Left lobe of liver (tissue), 2 donors: ENCODE measurements at regions not wholly inside any gene's neighbourhood (a gene's known extent, or its start where the extent isn't known, plus 50 kb on each side); places are given as distances from the start of the nearest gene placed in this dataset.
A peak's percentile ranks its signal among the peaks of the same experiment; 100 is the strongest.
"Not testable (repeated sequence)": the region's sequence is repeated elsewhere in the genome, so short reads cannot be mapped to it uniquely, and the experiment has no call there.

Experiments
- ATAC-seq: fragments of 200-7000 bp; cut with Tn5 transposase; one replicate; pipeline ENCODE4 v1.9.1; 2020; ENCODE audit warnings: mild to moderate bottlenecking, moderate library complexity
- DNase-seq: peaks from one replicate; pipeline ENCODE4 v3.0.0-alpha.2; 2020; ENCODE audit warnings: low spot score
- donor health status: DM: no; HTN: no; CAD: no; lungs with moderate emphysema.
- donor health status: DM: no; HTN: yes; CAD: no.

GRCh38 chr4:78660559-78660958 lies 109.0 kb downstream of the ANXA3 start:
- DNase-seq (no peak), ATAC-seq (no peak)

- ATAC-seq, result no peak
- no peak for DNase-seq
These were observed 109.6 kb downstream of the ANXA3 start for GRCh38 chr4:78661086-78661690.

GRCh38 chr4:78661921-78662521 lies 110.5 kb downstream of the ANXA3 start:
- ATAC-seq (peak; percentile 81), DNase-seq (no peak)

DNA sequence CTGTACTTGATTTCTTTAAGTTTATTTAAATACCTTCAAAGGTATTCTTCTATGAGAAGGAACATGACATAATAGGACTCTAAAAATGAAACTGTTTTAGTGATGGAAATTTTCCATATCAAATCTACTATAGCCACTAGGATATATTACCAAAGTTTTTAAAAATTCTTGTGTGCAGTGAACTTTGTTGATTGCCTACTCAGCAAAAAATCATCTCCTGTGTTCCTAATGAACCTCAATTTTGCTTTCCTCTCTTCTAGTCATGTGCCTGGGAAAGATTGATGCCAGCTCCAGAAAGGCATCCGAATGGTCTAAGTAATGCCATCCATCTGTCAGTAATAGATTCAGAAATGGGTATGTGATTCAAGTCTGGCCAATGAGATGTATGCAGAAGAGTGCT lies 111.1 kb downstream of the ANXA3 start:
- DNase-seq (no peak), ATAC-seq (no peak)

- not testable (repeated sequence) for DNase-seq, ATAC-seq
These were observed 111.9 kb upstream of the BMP2K start for GRCh38 chr4:78664296-78664695.

- DNase-seq, result no peak
- ATAC-seq, result no peak
These were observed 110.9 kb upstream of the BMP2K start for GRCh38 chr4:78665216-78665770.

GRCh38 chr4:78666830-78667258 lies 109.3 kb upstream of the BMP2K start:
- ATAC-seq, result no peak
- DNase-seq, result no peak

DNA sequence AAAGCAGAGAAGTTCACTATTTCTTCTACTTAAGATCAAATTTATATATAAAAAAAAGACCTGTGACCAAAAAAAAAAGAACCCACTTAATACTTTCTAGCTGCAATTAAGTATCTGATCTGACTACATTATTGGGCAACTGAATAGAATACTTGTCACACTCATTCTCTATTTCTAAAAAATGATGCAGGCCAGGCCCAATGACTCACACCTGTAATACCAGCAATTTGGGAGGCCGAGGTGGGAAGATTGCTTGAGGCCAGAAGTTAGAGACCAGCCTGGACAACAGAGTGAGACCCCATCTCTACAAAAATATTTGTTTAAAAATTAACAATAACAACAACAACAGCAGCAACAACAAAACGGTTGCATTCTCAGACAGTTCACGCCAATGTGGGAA lies 108.8 kb upstream of the BMP2K start:
- ATAC-seq (no peak), DNase-seq (no peak)

DNA sequence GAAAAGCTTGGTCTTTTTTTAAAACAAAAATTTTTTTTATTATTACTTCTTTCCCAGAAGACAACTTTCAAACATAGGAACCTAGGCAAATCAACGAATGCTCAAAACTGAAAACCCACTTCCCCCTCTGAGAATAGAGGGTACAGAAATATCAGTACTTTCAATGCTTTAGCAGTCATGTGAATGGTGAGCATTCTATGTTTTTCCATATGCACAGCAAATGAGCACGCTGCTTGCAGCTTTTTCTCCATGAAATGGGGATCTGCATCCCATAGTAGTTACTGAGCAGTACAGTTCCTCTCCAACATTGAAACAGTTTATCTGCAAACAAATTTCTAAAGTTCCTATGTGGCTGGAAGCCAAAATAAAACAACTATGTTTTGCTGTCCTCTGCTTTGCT lies 108.4 kb upstream of the BMP2K start:
- no peak for ATAC-seq
- no peak for DNase-seq

DNA sequence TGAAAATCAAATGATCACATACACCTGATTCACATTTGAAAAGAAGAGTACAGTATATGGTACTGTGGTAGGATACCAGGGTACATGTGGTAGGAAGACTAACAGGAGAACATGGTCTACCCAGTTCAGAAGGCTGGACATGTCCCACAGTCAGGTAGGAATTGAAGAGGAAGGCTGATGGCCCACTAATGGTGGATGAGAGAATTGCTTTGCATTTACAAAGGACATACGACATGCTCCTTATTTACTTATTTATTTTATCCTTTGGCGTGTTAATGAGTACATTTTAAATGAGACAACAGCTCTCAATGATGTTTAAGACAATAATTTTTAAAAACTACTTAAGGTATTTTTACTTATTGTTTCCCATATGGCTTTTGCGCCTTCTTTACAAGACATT lies 106.7 kb upstream of the BMP2K start:
- DNase-seq, result no peak
- no peak for ATAC-seq

DNA sequence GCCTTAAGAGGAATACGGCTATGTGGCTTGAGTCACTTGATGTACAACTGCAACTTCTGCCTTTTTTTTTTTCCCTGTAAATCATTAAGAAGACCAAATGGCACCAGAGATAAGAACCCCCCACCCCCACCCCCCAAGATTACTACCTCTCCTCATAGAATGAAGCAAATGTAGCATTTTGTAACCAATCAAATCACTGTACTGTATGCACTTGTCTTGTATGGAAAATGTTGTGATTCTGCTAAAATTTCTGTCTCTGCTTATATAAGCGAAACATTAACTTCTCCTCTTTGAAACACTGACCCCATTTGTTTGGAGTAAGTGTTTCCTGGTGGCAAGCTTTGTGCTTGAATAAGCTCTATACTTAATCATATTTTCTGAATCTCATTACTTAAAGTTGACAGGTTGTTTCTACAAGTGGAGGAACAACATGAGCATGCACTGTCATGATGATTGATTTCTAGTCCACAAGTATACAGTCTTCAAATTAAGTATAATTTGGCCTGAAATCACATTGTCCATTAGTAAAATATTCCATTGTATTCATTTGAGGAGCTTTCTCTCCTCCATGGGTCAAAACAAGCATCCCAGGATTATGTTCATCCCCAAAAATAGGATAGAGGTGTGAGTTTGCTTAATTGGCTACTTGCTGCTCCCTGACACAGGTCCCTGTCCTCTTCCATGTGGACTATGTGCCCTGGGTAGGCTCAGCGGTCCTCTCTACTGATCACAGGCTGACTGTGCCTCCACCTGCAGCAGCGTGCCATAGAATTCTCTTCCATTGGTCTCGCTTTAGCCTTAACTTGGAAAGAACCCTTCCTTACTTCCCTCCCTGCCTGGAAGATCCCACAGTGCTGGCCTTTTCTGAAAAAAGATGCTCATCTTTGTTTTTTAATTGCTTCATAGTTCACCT lies 104.0 kb upstream of the BMP2K start:
- ATAC-seq, result no peak

DNA sequence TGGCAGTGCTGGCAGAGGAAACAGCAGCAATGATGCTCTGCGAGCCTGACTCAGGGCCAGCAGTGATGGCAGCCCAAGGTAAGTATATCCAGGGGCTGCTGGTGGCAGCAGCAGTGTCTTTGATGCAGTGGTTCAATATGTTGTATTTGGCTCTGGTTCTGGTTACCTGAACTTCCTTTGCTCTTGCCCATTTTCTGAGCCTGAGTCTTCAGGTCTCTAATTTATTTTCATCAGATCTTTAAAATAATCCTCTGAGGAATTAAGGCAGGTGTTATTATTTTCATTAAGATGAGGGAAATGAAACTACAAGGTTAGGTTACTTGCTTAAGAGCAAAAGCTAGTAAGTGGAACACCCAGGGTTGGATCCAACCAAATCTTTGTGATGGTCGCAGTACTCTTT lies 102.8 kb upstream of the BMP2K start:
- ATAC-seq (no peak), DNase-seq (no peak)

More for the DNA sequence above, 104.0 kb upstream of the BMP2K start:
- DNase-seq, result no peak

GRCh38 chr4:78675325-78675724 lies 100.8 kb upstream of the BMP2K start:
- no peak for ATAC-seq
- DNase-seq, result no peak

DNA sequence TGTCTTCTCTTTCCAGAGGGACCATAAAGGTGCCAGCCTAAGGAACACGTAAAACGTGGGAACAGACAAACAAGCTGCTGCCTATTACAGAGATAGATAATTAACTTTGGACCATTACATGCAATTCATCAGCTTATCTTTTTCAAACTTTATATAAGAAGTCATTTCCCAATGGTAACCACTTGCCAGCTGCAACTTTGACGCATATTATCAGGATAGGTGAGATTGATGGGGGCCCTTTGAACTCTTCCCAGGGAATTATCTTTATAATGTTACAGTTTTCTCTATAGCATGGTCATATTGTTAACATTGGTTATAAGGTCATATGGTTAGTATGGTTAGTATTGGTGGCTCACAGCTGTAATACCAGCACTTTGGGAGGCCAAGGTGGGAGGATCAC lies 94.1 kb upstream of the BMP2K start:
- DNase-seq (no peak), ATAC-seq (no peak)

- DNase-seq, result no peak
- ATAC-seq, result no peak
These were observed 92.8 kb upstream of the BMP2K start for GRCh38 chr4:78683352-78683751.

GRCh38 chr4:78684325-78685079 lies 91.6 kb upstream of the BMP2K start:
- DNase-seq (no peak), ATAC-seq (no peak)

DNA sequence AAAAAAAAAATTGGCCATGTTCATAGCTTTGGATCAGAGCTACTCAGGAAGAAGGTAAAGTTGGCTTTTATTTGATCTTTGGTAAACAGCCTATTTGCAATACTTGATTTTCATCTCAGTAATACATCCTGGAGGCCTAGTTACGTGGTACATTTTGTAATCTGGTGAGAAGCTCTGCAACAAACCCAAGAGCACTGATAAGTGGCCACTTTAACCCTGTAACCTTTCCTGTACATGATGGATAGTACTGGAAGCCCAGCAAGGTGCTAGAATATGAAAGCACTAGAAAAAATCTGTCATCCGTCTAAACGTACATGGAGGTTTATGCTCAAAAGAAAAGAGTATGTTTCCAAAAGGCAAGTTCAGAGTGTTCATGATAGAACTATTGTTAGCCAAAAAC lies 88.3 kb upstream of the BMP2K start:
- DNase-seq (no peak), ATAC-seq (no peak)

- ATAC-seq (no peak), DNase-seq (no peak)
These were observed 87.8 kb upstream of the BMP2K start for GRCh38 chr4:78688366-78688765.

GRCh38 chr4:78689261-78689660 lies 86.9 kb upstream of the BMP2K start:
- DNase-seq, result no peak

GRCh38 chr4:78689700-78690323 lies 86.3 kb upstream of the BMP2K start:
- ATAC-seq, result no peak
- DNase-seq, result no peak

More at GRCh38 chr4:78689261-78689660, 86.9 kb upstream of the BMP2K start:
- ATAC-seq, result no peak
